AG09319 (cell line): ENCODE measurements at regions not wholly inside any gene's neighbourhood (a gene's known extent, or its start where the extent isn't known, plus 50 kb on each side); places are given as distances from the start of the nearest gene placed in this dataset.

ENCODE experiments used
- DNase-seq: peaks from one replicate; pipeline ENCODE4 v3.0.0-alpha.2; 2010; ENCODE audit warnings: low read depth; ENCODE audit errors: extremely low read depth
- TF ChIP-seq, protein P1 (sequence below): IDR thresholded peaks from 2 replicates; pipeline ENCODE4 v1.5.1; 2011; ENCODE audit warnings: low read depth, mild to moderate bottlenecking, inconsistent platforms, low read length, moderate library complexity

DNA sequence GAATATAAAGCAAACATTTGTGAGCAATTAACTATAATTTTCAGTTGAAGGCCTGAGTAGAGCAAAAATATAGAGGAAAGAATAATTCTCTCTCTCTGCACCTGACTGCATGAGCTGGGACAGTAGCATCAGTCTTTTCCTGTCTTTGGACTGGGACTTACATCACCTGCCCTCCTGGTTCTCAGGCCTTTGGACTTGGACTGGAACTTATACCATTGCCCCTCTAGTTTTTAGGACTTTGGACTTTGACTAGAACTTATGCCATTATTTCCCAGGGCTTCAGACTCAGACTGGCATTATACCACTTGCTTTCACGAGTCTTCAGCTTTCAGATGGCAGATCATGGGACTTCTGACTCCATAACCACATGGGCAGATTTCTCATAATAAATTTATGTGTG lies 81.0 kb upstream of the SLC25A13 start:
- TF ChIP-seq, protein P1, sequence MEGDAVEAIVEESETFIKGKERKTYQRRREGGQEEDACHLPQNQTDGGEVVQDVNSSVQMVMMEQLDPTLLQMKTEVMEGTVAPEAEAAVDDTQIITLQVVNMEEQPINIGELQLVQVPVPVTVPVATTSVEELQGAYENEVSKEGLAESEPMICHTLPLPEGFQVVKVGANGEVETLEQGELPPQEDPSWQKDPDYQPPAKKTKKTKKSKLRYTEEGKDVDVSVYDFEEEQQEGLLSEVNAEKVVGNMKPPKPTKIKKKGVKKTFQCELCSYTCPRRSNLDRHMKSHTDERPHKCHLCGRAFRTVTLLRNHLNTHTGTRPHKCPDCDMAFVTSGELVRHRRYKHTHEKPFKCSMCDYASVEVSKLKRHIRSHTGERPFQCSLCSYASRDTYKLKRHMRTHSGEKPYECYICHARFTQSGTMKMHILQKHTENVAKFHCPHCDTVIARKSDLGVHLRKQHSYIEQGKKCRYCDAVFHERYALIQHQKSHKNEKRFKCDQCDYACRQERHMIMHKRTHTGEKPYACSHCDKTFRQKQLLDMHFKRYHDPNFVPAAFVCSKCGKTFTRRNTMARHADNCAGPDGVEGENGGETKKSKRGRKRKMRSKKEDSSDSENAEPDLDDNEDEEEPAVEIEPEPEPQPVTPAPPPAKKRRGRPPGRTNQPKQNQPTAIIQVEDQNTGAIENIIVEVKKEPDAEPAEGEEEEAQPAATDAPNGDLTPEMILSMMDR: no peak
- DNase-seq: no peak

DNA sequence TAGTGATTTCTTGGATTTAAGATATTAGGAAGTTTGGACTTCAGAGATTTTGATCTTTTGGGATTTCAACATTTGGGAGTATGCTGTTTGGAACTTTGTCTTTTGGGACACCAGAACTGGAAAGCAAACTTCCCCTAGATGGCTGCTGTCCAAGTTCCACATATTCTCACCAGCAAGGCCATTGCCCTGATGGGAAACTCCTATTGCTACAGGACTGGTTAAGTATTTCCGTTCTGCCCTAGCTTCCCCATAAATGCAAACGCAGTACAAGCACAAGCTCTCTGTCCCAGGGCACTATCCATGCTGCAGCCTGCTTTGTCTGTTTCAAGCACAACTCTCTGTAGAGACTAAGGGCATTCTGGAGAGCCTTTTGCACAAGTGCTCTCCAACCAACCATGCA lies 79.3 kb upstream of the SLC25A13 start:
- no peak for DNase-seq
- TF ChIP-seq, protein P1: no peak

DNA sequence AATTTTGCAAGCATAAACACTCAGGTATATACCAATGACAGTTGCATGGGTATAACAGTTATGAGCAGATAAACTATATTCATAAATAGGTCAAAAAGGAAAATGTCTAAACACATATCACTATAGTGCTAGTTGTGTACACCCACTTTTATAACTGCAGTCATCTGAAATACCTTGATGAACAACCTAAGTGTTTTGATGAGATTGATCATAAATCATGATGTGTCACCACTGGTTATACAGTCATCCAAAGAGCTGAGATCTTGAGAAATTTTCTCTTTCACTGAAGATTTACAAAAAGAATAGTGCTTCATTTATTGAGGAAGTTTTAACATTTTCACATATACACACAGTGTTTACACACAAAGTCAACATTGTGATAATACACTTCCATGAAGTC lies 78.6 kb upstream of the SLC25A13 start:
- TF ChIP-seq, protein P1: no peak
- no peak for DNase-seq

DNA sequence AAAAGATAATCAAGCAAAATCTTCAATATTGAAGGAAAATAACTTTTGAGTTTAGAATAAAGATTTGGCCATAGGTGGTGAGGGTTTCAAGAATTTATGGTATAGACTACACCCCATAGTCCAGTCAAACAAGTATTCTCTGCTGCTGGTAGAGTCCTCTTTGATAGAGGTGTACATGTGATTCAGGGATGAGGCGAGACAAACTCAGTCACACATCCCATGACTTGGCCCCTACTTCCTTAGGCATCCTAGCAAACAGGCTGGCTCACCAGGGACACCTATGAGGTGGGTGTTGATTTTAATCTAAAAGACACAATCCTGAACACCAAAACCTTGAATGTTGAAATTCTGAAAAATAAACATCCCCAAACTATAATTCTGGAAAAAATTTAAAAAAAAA lies 78.1 kb upstream of the SLC25A13 start:
- no peak for DNase-seq
- TF ChIP-seq, protein P1: no peak

DNA sequence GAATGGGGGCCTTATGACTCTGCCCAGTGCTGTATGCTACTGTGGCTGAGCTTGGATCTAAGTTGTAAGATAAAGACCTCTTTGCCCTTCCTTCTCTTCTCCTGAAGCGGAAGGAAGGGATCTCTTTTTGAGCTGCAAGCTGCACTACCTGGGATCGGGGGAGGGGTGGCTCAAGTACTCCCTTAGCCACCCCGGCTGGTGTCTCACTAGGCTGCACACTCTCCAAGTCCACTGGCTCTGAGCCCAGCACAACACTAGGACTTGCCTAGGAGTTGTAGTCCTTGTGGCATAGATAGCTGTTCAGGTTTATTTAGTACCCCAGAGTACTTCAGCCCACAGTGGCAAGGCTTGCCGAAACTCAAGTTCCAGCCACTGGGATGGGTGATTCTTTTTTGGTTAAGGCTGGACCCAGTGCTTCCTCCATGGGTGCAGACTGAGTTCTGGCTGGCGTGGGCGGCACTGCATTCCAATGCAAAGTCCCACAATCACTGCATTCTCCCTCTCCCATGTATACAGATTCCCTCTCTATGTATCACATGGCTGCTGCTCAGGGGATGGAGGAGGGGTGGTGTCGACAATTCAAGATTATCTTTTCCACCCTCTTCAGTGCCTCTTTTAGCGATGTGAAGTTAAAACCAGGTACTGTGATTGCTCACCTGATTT lies 76.2 kb upstream of the SLC25A13 start:
- DNase-seq: no peak
- TF ChIP-seq, protein P1: no peak

DNA sequence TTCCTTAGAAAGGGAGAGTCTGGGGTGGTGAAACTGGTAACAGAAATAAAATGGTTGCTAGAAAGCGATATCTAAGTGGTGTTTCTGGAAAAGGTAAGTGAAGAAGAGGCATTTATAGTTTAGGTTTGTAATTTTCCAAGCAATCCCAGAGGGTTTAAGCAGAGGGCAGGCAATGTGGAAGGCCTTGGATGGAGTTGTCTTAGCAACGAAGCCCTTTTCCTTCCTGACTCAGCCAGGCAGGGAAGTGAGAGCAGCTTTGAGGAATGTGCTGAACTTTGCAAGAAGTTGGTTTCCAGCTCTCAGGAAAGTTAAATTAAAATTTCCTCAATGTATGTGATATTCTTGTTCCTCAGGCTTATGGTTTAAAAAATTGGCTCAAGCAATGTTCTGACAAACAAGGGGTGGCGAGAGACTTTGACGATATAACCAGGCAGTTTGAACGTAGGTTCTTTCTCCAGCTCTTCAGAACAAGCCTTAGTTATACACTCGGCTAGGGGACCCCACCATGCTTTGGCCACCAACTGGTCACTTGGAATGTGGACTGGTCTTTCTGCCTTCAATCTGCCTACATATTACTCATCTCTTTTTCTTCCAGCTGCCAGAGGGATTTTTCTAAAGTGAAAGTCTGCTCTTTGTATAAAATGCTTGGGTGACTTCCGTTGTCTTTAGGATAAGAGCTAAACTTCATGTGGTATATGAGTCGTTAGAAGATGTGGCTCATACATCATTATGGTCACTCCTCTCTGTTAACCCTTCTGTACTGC lies 66.9 kb upstream of the SLC25A13 start:
- TF ChIP-seq, protein P1: no peak
- peak; percentile 31 for DNase-seq

DNA sequence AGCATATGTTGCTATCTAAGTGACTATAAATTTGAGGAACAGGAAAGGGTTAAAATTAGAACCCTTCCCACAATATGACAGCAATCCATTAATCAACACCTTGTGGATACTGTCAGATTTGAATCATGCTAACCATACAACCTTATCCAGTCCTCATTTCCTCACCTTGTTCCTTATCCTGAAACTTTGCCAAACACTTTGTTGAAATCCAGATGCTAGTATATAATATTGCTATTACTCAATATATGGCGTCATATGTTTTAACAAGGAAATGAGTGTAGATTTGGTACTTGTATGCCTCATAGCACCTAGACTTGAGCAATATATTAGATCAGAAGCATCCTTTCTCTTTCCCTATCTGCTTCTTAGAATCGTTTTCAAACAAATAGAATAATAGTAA lies 66.3 kb upstream of the SLC25A13 start:
- peak; percentile 18 for DNase-seq
- TF ChIP-seq, protein P1: no peak
